WTC11 (cell line): ENCODE measurements at regions not wholly inside any gene's neighbourhood (a gene's known extent, or its start where the extent isn't known, plus 50 kb on each side); places are given as distances from the start of the nearest gene placed in this dataset.

Source experiments
- ATAC-seq: fragments of 200-7000 bp; cut with Tn5 transposase; 2 replicates; pipeline ENCODE4 v1.10.0; 2021; ENCODE audit warnings: mild to moderate bottlenecking, moderate library complexity
- CTCF ChIA-PET: fragments of 300-600 bp; sonication (Branson Sonifier 250); formaldehyde crosslinking; loops from one replicate; lab custom pipeline; 2021; ENCODE audit warnings: antibody characterized with exemption; lab: Charles Lee
- POLR2A ChIA-PET: fragments of 350-600 bp; sonication (Branson Sonifier 250); formaldehyde crosslinking; loops from one replicate; lab custom pipeline; 2021; ENCODE audit warnings: antibody characterized with exemption; lab: Charles Lee
- DNase-seq: peaks from one replicate; pipeline ENCODE4 v3.0.0; 2021; ENCODE audit warnings: low spot score
- H3K27ac Mint-ChIP-seq: 2 replicates; pipeline ENCODE4 v1.8.0; 2021; ENCODE audit warnings: mixed read lengths
- H3K27me3 Mint-ChIP-seq: 2 replicates; pipeline ENCODE4 v1.8.0; 2021; ENCODE audit warnings: low read depth, mild to moderate bottlenecking, moderate library complexity, mixed read lengths
- H3K36me3 Mint-ChIP-seq: 2 replicates; pipeline ENCODE4 v1.8.0; 2021; ENCODE audit warnings: mixed read lengths
- H3K4me1 Mint-ChIP-seq: 2 replicates; pipeline ENCODE4 v1.8.0; 2022; ENCODE audit warnings: mixed read lengths
- H3K4me3 Mint-ChIP-seq: 2 replicates; pipeline ENCODE4 v1.8.0; 2021; ENCODE audit warnings: mild to moderate bottlenecking, moderate library complexity, mixed read lengths
- H3K9me3 Mint-ChIP-seq: 2 replicates; pipeline ENCODE4 v1.8.0; 2021; ENCODE audit warnings: mixed read lengths
- CBFB ChIP-seq: sonication (generic); formaldehyde crosslinking; IDR thresholded peaks from 2 replicates; pipeline ENCODE4 v1.8.1; 2022; ENCODE audit warnings: mild to moderate bottlenecking, low read depth, missing genetic modification reagents
- CREM ChIP-seq: sonication (generic); formaldehyde crosslinking; IDR thresholded peaks from 2 replicates; pipeline ENCODE4 v1.8.1; 2022; ENCODE audit warnings: mild to moderate bottlenecking, missing genetic modification reagents, moderate library complexity
- ESRRA ChIP-seq: sonication (generic); formaldehyde crosslinking; IDR thresholded peaks from 2 replicates; pipeline ENCODE4 v1.8.1; 2022; ENCODE audit warnings: mild to moderate bottlenecking, missing genetic modification reagents, borderline replicate concordance
- JAZF1 ChIP-seq: fragments of 250-450 bp; sonication (Bioruptor Pico); IDR thresholded peaks from 2 replicates; pipeline ENCODE4 v1.9.0; 2021; ENCODE audit warnings: moderate library complexity, mild to moderate bottlenecking, inconsistent platforms
- JUN ChIP-seq: sonication (generic); formaldehyde crosslinking; IDR thresholded peaks from 2 replicates; pipeline ENCODE4 v1.8.0; 2023; ENCODE audit warnings: mild to moderate bottlenecking, missing genetic modification reagents
- MYBL2 ChIP-seq: sonication (generic); formaldehyde crosslinking; IDR thresholded peaks from 2 replicates; pipeline ENCODE4 v1.8.1; 2023; ENCODE audit warnings: mild to moderate bottlenecking, moderate library complexity, missing genetic modification reagents
- RELA ChIP-seq: sonication (generic); formaldehyde crosslinking; IDR thresholded peaks from 2 replicates; pipeline ENCODE4 v1.8.1; 2022; ENCODE audit warnings: missing genetic modification reagents, mild to moderate bottlenecking, borderline replicate concordance
- TEAD4 ChIP-seq: sonication (generic); formaldehyde crosslinking; IDR thresholded peaks from 2 replicates; pipeline ENCODE4 v1.8.0; 2022; ENCODE audit warnings: mild to moderate bottlenecking, missing genetic modification reagents
- TP53 ChIP-seq: sonication (generic); formaldehyde crosslinking; IDR thresholded peaks from 2 replicates; pipeline ENCODE4 v1.8.1; 2023; ENCODE audit warnings: mild to moderate bottlenecking, missing genetic modification reagents
- ZNF219 ChIP-seq: sonication (generic); formaldehyde crosslinking; IDR thresholded peaks from 2 replicates; pipeline ENCODE4 v1.8.0; 2023; ENCODE audit warnings: missing genetic modification reagents, mild to moderate bottlenecking, borderline replicate concordance
- TF ChIP-seq, protein P1 (sequence below): sonication (generic); formaldehyde crosslinking; IDR thresholded peaks from 2 replicates; pipeline ENCODE4 v1.8.0; 2023; ENCODE audit warnings: missing genetic modification reagents
- TF ChIP-seq, protein P2 (sequence below): fragments of 250-450 bp; sonication (Bioruptor Pico); conservative IDR thresholded peaks from 2 replicates; pipeline ENCODE4 v1.9.0; 2021; ENCODE audit warnings: mild to moderate bottlenecking
- TF ChIP-seq, protein P3 (sequence below): sonication (generic); formaldehyde crosslinking; IDR thresholded peaks from 2 replicates; pipeline ENCODE4 v1.8.0; 2022; ENCODE audit warnings: missing genetic modification reagents
- TF ChIP-seq, protein P4 (sequence below): sonication (generic); formaldehyde crosslinking; IDR thresholded peaks from 2 replicates; pipeline ENCODE4 v1.8.0; 2022; ENCODE audit warnings: mild to moderate bottlenecking, missing genetic modification reagents
- TF ChIP-seq, protein P5 (sequence below): sonication (generic); formaldehyde crosslinking; conservative IDR thresholded peaks from 2 replicates; pipeline ENCODE4 v1.8.1; 2022; ENCODE audit warnings: mild to moderate bottlenecking, missing genetic modification reagents

DNA sequence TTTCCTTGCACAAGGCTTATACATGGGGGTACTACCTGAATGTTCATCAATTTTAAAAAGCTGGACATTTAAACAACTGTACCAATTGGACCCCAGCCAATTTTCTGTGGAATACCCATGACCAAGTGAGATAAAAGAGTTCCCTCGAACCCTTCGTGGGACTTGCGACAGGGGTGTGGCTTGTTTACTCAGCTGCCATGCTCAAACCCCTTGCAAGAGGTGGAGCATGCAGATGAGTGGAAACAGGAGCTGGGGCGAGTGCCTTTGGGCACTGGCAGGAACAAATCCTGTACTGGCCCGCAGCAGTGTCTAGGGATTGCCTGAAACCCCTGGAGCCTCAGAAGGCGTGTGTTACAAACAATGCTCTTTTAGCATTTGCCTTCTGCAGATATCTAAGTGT, 144.2 kb downstream of the PDHA2 start (continued):
- no peak for TF ChIP-seq CREM (CRISPR knock-in tag)
- TF ChIP-seq, protein P1, sequence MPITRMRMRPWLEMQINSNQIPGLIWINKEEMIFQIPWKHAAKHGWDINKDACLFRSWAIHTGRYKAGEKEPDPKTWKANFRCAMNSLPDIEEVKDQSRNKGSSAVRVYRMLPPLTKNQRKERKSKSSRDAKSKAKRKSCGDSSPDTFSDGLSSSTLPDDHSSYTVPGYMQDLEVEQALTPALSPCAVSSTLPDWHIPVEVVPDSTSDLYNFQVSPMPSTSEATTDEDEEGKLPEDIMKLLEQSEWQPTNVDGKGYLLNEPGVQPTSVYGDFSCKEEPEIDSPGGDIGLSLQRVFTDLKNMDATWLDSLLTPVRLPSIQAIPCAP (CRISPR knock-in tag), result no peak
- no peak for TF ChIP-seq JAZF1 (CRISPR knock-in tag)
- TF ChIP-seq TP53 (CRISPR knock-in tag), result no peak
- TF ChIP-seq, protein P2, sequence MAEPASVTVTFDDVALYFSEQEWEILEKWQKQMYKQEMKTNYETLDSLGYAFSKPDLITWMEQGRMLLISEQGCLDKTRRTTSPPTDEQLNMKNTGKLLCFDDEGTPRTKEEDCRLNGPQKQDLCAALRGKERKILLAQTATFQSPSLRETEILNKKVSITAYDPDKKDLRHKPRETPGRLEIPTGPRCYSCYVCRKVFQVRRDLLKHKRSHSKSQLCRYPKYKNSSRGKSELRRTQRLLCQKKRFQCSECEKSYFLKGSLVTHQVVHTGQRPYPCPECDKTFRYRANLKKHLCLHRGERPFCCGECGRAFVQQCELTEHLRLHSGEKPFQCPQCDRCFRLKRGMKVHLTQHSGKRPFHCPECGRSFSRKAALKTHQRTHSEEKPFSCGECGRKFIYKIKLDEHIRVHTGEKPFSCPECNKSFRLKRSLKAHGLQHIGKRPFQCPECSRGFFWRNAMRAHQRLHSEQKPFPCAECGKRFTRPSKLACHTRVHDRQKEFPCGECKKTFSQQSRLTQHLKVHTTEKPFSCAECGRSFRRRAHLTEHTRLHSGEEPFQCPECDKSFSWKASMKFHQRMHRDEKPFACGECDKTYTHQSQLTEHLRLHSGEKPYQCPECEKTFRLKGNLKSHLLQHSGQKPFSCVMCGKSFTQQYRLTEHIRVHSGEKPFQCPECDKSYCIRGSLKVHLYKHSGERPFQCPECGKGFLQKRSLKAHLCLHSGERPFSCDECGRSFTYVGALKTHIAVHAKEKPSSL (CRISPR knock-in tag), result no peak
- no peak for TF ChIP-seq JUN (CRISPR knock-in tag)
- no peak for TF ChIP-seq MYBL2 (CRISPR knock-in tag)
- TF ChIP-seq ZNF219, result no peak

DNA sequence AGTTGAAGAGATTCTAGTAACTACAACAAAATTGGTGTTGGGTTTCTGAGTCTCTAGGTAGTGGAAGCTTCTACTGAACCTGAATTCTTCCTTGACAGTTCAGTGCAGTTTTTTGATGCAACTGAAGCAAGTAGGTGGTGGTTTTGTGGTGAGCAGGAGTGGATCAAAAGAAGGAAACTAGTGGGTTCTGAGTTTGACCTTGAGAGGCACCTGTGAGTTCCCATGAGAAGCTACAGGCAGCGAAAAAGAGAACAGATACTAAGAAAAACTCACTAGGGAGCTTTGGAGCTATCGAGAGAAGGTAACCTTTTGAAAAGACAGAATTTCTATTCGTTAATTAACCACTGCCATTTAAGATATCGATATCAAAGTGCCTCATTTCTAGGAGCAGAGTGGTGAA, 145.2 kb downstream of the PDHA2 start:
- Mint-ChIP-seq H3K4me3 (no peak overlapping the region), H3K27me3 (no peaks in the 10 kb centered on the region), H3K36me3 (no peaks in the 10 kb centered on the region), H3K27ac (no peak overlapping the region), H3K9me3 (peaks cover 30% of the 10 kb centered on the region; the same call in 1 of the 2 replicates), H3K4me1 (peaks cover 5% of the 10 kb centered on the region; the same call in 1 of the 2 replicates)
- DNase-seq, result no peak
- TF ChIP-seq RELA (no peak), CBFB (CRISPR knock-in tag) (no peak), ESRRA (no peak)
- TF ChIP-seq, protein P3, sequence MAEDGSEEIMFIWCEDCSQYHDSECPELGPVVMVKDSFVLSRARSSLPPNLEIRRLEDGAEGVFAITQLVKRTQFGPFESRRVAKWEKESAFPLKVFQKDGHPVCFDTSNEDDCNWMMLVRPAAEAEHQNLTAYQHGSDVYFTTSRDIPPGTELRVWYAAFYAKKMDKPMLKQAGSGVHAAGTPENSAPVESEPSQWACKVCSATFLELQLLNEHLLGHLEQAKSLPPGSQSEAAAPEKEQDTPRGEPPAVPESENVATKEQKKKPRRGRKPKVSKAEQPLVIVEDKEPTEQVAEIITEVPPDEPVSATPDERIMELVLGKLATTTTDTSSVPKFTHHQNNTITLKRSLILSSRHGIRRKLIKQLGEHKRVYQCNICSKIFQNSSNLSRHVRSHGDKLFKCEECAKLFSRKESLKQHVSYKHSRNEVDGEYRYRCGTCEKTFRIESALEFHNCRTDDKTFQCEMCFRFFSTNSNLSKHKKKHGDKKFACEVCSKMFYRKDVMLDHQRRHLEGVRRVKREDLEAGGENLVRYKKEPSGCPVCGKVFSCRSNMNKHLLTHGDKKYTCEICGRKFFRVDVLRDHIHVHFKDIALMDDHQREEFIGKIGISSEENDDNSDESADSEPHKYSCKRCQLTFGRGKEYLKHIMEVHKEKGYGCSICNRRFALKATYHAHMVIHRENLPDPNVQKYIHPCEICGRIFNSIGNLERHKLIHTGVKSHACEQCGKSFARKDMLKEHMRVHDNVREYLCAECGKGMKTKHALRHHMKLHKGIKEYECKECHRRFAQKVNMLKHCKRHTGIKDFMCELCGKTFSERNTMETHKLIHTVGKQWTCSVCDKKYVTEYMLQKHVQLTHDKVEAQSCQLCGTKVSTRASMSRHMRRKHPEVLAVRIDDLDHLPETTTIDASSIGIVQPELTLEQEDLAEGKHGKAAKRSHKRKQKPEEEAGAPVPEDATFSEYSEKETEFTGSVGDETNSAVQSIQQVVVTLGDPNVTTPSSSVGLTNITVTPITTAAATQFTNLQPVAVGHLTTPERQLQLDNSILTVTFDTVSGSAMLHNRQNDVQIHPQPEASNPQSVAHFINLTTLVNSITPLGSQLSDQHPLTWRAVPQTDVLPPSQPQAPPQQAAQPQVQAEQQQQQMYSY (CRISPR knock-in tag), result no peak
- TF ChIP-seq, all 79 proteins: peak for 0
- POLR2A ChIA-PET, result no interaction called here
- ATAC-seq, result no peak
- CTCF ChIA-PET, result no interaction called here

DNA sequence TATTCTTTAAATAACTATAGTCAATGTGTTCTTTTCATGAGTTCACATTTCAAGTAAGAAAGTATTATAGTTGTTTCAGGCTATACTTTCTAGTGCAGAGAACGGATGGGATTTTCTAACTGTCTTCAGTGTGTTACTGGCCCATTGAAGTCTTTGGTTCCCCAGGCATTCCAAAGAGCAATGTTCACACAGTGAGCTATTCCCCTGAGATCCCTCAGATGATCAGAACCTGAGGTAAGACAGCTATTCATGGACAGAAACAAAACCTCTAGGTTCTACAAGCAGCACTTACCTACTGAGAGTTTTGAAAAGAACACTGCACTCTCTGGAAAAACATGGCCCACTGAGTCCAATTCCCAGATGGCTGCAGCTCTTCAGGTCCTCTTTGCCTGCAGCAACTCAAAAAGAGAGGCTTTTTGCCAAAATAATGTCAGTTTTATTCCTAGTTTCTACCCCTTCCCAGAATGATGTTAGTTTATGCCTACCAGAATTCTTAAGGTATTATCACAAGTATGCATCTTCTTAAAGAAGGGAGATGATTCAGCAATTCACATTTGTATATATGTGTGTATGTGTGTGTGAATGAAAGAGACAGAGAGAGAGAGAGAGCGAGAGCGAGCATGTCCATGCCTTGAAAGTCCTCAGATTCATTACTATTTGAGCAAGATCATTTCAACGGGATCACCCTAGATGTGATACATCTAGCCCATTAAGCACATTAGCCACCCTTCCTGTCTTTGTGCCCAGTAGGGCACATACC, 146.1 kb downstream of the PDHA2 start:
- ATAC-seq (no peak), DNase-seq (no peak)
- Mint-ChIP-seq H3K36me3 (no peaks in the 10 kb centered on the region), H3K9me3 (peaks cover 29% of the 10 kb centered on the region; the same call in 1 of the 2 replicates), H3K4me1 (peaks cover 5% of the 10 kb centered on the region; the same call in 1 of the 2 replicates), H3K27ac (no peak overlapping the region), H3K4me3 (no peak overlapping the region), H3K27me3 (no peaks in the 10 kb centered on the region)
- TF ChIP-seq CREM (CRISPR knock-in tag), result no peak
- TF ChIP-seq, protein P4, sequence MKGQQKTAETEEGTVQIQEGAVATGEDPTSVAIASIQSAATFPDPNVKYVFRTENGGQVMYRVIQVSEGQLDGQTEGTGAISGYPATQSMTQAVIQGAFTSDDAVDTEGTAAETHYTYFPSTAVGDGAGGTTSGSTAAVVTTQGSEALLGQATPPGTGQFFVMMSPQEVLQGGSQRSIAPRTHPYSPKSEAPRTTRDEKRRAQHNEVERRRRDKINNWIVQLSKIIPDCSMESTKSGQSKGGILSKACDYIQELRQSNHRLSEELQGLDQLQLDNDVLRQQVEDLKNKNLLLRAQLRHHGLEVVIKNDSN, result no peak
- no peak for TF ChIP-seq TEAD4 (CRISPR knock-in tag)
- TF ChIP-seq, protein P5, sequence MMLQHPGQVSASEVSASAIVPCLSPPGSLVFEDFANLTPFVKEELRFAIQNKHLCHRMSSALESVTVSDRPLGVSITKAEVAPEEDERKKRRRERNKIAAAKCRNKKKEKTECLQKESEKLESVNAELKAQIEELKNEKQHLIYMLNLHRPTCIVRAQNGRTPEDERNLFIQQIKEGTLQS (CRISPR knock-in tag), result no peak
- ChIA-PET CTCF (no interaction called here), POLR2A (no interaction called here)
